GM12892 (cell line): ENCODE measurements at regions not wholly inside any gene's neighbourhood (a gene's known extent, or its start where the extent isn't known, plus 50 kb on each side); places are given as distances from the start of the nearest gene placed in this dataset.

Source experiments
- POLR2A ChIP-seq: IDR thresholded peaks from 2 replicates; pipeline ENCODE4 v1.6.1; 2011; ENCODE audit warnings: low read depth, low read length, control low read depth
- POLR2AphosphoS5 ChIP-seq: IDR thresholded peaks from 2 replicates; pipeline ENCODE4 v1.6.1; 2011; ENCODE audit warnings: low read depth, low read length, control low read depth
- TAF1 ChIP-seq: IDR thresholded peaks from 2 replicates; pipeline ENCODE4 v1.6.1; 2011; ENCODE audit warnings: low read depth, mild to moderate bottlenecking, control low read depth, low read length, borderline replicate concordance

DNA sequence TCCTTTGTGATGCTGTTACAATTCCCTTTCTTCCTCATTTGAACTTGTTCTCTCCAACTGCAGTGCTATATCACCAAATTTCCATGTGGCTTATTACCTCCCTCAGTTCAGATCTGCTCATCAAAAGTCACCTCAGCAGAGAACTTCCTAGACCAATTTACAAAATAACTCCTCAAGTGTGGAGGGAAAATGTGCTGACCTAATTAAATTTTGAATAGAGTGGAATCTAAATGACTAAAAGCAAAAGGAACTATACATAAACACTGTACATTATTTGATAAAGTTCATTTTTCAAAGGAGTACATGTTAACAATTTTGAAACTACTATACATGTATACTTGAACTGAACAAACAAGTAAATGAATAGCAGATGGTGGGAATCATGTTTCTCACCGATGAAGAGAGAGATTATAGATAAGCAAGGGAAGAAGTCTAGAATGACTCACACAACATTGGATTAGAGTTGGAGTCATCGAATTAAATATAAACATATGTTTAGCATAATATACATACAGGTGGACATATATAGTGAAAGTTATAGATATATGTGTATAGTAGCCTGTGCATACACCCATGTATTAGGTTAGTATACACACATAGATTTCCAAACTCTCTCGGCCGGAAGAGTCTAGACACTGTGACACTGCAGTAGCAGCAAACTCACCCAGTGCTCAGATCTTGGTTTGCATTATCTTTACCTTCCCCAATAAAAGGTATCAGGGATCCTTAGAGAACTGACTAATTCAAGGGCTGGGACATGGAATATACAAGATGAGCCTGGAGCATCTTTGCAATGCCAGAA, 318.7 kb downstream of the PCDH18 start:
- TF ChIP-seq POLR2AphosphoS5, result no peak
- TF ChIP-seq POLR2A, result no peak
- no peak for TF ChIP-seq TAF1
